A549 (cell line): ENCODE measurements at regions not wholly inside any gene's neighbourhood (a gene's known extent, or its start where the extent isn't known, plus 50 kb on each side); places are given as distances from the start of the nearest gene placed in this dataset.

ENCODE experiments used
- ATOH8 ChIP-seq: fragments of 250-450 bp; sonication (Bioruptor Pico); IDR thresholded peaks from 2 replicates; pipeline ENCODE4 v1.5.0; 2020; ENCODE audit warnings: low read depth, mild to moderate bottlenecking, moderate library complexity
- BHLHE40 ChIP-seq: IDR thresholded peaks from 2 replicates; pipeline ENCODE4 v1.6.1; 2012; ENCODE audit warnings: low read depth, low read length, inconsistent platforms
- CTCF ChIP-seq: fragments of >200 bp; sonication (Bioruptor Twin); formaldehyde crosslinking; IDR thresholded peaks from 3 replicates; pipeline ENCODE4 v1.5.1; 2016
- EHMT2 ChIP-seq: fragments of 200-600 bp; sonication (generic); IDR thresholded peaks from 2 replicates; pipeline ENCODE4 v1.6.1; 2016; ENCODE audit warnings: antibody characterized with exemption, low read depth, mild to moderate bottlenecking, moderate library complexity
- ELK1 ChIP-seq: fragments of 150-350 bp; IDR thresholded peaks from 2 replicates; pipeline ENCODE4 v1.6.1; 2014; ENCODE audit warnings: low read depth, mild to moderate bottlenecking, low read length
- EP300 ChIP-seq, 2 experiments: fragments of >200 bp; sonication (Bioruptor Twin); formaldehyde crosslinking; IDR thresholded peaks; 2 replicates in 1 of 2; 3 replicates in 1 of 2; pipeline ENCODE4 v1.6.1; 2016 to 2017
- MAFK ChIP-seq: fragments of 450-650 bp; IDR thresholded peaks from 2 replicates; pipeline ENCODE4 v1.6.1; 2014; ENCODE audit not compliant: partially characterized antibody
- PHF8 ChIP-seq: fragments of 200-600 bp; sonication (generic); IDR thresholded peaks from 2 replicates; pipeline ENCODE4 v1.6.1; 2016; ENCODE audit warnings: low read depth, mild to moderate bottlenecking, antibody characterized with exemption, moderate library complexity, borderline replicate concordance
- POLR2A ChIP-seq: IDR thresholded peaks from 2 replicates; pipeline ENCODE4 v1.6.1; 2012; ENCODE audit warnings: mild to moderate bottlenecking, low read length
- REST ChIP-seq: fragments of 200-600 bp; sonication (generic); IDR thresholded peaks from 2 replicates; pipeline ENCODE4 v1.6.1; 2016; ENCODE audit warnings: antibody characterized with exemption, mild to moderate bottlenecking, moderate library complexity
- SMC3 ChIP-seq: fragments of >200 bp; sonication (Bioruptor Twin); formaldehyde crosslinking; IDR thresholded peaks from 3 replicates; pipeline ENCODE4 v1.6.1; 2018; ENCODE audit warnings: inconsistent platforms
- TFCP2L1 ChIP-seq: fragments of 250-450 bp; sonication (Bioruptor Pico); IDR thresholded peaks from 2 replicates; pipeline ENCODE4 v1.5.0; 2021; ENCODE audit warnings: mild to moderate bottlenecking
- ZFP36 ChIP-seq: fragments of 450-650 bp; IDR thresholded peaks from 2 replicates; pipeline ENCODE4 v1.6.1; 2014; ENCODE audit warnings: borderline replicate concordance; ENCODE audit not compliant: partially characterized antibody

GRCh38 chr3:117524890-117525289, 815.3 kb downstream of the TUSC7 start:
- TF ChIP-seq EP300 (IDR thresholded peaks at IDR 0.05) (no peak), ZFP36 (no peak), TFCP2L1 (CRISPR knock-in tag) (no peak), CTCF (no peak), ELK1 (no peak), PHF8 (no peak), POLR2A (no peak), MAFK (no peak), EHMT2 (no peak), REST (no peak), SMC3 (no peak), BHLHE40 (no peak), ATOH8 (CRISPR knock-in tag) (no peak)
